Putamen (tissue), 1 donor: ENCODE measurements at regions not wholly inside any gene's neighbourhood (a gene's known extent, or its start where the extent isn't known, plus 50 kb on each side); places are given as distances from the start of the nearest gene placed in this dataset.

ENCODE experiments used
- DNase-seq: peaks from one replicate; pipeline ENCODE4 v3.0.0-alpha.2; 2016; ENCODE audit warnings: low spot score

DNA sequence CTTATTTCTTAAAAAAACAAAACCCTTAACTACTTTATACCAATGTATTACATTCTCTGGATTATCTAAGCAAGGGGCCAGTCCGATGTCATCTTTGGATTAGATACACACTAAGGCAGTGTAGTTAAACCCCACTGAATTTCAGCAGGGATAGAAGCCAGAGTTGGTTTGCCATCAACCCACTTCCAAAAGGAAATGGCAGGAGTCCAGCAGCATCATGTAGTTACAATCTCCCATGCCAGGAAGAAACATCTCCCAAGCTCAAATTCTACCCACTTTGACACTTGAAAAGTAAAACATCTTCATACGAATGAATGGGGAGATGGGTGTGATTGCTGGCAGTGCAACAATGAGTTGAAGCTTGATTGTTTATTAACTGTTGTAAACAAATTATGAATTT is 203.5 kb upstream of the PLXNC1 start:
- no peak for DNase-seq

DNA sequence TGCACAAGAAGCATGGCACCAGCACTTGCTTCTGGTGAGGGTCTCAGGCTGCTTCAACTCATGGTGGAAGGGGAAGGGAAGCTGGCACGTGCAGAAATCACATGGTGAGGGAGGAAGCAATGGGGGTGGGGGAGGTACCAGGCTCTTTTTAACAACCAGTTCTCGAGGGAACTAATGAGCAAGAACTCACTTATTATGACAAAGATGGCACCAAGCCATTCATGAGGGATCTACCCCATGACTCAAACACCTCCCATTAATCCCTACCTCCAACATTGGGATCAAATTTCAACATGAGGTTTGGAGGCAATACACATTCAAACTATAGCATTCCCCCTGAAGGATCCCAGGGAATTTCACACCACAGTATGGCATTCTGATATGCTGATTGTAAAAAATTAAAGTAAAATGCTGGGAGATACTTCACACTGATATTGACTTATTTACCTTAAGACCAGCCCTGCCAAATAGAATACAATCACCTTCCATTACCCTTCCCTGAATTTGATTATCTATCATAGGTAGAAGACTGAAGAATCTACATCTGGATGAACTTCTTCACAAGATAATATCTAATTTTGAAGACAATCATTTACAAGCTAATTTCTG is 201.7 kb upstream of the PLXNC1 start:
- no peak for DNase-seq

DNA sequence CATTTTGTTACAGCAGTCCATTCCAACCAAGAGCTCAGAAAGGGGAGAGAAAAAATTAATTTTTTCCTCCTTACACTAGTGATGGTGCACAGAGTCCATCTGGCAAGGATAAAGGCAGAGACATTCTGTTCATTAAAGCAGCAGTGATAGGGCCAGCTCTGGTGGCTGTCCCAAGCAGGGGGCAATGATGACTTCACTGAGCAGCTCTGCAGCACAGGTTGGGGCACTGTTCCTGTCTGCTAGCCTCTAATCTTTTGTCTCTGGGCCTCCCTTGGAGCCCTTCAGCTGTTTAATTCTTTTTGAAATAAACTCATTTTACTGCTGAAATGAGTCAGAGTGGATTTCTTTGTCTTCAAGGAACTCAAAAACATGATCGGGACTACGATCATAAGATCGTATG is 200.9 kb upstream of the PLXNC1 start:
- no peak for DNase-seq

DNA sequence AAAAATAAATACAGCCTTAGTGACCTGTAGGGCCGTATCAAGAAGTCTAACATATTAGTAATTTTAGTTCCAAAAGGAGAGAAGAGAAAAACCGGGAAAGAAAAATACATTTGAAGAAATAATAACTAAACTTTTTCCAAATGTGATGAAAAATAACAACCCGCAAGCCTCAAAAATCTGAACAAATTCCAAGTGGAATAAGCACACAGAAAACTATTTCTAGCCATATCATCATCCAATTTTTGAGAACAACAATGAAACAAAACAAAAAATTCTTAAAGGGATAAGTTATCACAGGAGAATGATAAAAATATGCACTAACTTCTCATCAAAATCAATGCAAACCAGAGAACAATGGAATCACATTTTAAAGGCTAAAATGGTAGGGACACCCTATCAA is 198.1 kb upstream of the PLXNC1 start:
- no peak for DNase-seq

DNA sequence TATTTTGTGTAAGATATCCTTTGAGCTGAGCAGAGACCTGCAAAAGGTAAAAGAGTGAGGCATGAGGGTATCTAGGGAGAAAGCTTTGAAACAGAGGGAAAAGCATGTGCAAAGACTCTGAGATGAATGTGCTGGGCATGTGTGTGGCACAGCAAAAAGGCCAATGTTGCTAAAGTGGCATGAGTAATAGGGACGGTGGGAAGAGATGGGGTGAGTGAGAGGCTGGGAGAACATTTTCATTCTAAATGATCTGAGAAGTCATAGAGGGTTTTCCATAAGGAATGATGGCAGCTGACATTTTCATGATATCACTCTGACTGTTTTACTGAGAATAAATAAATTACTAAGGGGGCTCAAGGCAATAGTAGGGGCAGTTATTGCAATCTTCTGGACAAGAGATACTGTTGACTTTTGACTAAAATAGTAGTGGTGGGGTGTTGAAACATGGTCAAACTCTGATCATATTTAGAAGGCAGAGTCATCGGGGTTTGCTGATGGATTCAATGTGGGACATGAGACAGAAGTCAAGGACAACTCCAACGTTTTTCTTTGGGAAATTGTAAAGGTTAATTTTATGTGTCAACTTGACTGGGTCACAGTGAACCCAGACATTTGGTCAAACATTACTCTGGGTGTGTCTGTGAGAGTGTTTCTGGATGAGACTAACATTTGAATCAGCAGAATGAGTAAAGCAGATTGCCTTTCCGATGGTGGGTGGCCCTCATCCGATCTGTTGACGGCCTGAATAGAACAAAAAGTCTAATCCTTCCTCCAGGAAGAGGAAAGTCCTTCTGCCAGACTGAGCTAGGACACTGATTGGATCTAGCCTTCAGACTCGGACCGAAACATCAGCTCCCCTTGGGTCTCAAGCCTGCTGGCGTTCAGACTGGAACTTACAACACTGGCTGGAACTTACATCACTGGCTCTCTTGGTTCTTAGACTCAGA is 193.9 kb upstream of the PLXNC1 start:
- no peak for DNase-seq

DNA sequence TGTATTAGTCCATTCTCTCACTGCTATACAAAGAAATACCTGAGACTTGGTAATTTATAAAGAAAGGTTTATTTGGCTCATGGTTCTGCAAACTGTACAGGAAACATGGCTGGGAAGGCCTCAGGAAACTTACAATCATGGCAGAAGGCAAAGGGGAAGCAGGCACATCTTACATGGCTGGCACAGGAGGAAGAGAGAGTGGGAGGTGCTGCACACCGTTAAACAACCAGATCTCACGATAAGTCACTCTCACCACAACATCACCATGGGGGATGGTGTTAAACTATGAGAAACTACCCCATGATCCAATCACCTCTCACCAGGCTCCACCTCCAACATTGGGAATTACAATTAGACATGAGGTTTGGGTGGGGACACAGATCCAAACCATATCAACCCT is 191.8 kb upstream of the PLXNC1 start:
- DNase-seq, result no peak

DNA sequence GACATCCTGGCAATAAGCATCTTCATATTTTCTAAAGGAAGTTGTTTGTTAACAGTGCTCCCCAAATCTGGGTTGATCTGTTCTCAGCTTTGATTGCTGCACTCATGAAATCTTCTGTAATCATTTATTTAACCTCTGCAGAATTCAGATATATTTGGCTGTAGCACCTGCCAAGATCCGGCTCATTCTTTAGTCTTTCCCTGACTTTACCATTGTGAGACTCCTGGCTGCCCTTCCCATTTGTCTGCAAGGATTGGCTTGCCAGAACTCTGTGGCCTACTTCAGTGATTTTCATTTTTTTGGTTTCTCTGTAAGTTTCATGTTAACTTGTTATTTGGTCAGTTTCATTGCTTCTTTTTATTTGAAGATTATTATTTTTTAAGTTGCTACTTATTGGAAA is 191.2 kb upstream of the PLXNC1 start:
- DNase-seq, result no peak

DNA sequence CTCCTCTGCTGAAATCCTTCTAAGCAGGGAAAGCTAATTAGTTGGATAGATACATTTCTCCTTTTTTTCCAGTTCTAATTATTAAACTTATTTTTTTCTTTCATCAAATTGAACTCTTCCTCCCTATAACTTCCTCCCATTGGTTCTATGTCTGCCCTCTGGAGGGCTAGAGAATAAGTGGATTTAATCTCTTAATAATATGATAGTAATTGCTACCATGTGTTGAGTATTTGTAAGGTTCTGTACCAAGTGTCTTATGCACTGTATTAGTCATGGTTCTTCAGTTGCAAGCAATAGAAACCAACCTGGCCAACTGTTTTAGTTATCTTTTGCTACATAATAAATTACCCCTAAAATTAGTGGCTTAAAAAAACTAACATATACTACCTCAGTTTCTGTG is 190.5 kb upstream of the PLXNC1 start:
- DNase-seq, result no peak

DNA sequence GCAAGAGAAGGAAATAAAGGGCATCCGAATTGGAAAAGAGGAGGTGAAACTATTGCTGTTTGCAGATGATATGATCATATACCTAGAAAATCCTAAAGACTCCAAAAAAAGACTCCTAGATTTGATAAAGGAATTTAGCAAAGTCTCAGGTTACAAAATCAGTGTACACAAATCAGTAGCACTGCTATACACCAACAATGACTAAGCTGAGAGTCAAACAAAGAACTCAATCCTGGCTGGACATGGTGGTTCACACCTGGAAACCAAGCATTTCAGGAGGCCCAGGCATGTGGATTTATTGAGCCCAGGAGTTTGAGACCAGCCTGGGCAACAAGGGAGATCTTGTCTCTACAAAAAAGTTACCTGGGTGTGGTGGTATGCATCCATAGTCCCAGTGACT is 188.7 kb upstream of the PLXNC1 start:
- DNase-seq, result no peak

DNA sequence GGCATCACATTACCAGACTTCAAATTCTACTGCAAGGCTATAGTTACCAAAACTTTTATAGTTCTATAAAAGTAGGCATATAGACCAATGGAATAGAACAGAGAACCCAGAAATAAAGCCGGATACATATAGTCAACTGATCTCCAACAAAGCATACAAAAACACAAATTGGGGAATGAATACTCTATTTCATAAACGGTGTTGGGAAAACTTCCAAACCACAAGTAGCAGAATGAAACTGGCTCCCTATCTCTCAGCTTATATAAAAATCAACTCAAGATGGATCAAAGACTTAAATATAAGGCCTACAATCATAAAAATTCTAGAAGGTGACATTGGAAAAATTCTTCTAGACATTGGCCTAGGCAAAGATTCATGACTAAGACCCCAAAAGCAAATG is 187.9 kb upstream of the PLXNC1 start:
- no peak for DNase-seq

DNA sequence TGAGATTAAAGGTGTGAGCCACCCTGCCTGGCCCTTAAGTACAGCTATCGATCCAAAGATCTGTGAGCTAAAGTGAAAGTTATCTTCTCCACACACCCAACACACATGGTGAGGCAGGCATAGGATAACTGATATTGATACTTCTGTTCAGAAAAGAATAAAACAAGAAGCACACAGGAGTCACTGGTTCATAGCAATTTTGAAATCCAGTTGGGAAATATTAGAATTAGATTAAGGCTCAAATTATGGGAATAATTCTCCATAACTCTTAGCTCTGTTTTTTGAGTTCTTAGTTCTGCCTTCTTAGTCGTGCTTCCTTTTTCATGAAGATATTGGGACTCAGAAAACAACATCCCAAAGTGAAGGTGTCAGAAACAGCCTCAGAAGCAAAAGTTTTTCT is 186.0 kb upstream of the PLXNC1 start:
- DNase-seq, result no peak

DNA sequence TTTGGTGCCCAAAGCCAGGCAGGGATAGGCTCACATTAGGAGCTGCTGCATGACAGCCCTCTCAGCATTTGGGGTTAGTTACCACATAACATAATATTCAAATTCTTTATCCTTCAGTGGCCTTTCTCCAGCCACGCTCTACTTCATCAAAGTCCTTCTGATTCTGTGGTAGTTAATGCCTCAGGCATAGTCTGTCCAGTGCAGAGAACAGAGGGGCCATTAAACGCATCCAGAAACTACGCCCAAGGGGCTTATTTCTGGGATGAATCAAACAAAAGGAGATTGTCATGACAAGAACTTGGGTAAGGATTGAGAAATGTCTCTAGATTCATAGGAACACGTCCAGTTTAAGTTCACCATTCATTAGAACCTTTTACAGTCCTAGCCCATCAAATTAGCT is 183.4 kb upstream of the PLXNC1 start:
- DNase-seq, result no peak

DNA sequence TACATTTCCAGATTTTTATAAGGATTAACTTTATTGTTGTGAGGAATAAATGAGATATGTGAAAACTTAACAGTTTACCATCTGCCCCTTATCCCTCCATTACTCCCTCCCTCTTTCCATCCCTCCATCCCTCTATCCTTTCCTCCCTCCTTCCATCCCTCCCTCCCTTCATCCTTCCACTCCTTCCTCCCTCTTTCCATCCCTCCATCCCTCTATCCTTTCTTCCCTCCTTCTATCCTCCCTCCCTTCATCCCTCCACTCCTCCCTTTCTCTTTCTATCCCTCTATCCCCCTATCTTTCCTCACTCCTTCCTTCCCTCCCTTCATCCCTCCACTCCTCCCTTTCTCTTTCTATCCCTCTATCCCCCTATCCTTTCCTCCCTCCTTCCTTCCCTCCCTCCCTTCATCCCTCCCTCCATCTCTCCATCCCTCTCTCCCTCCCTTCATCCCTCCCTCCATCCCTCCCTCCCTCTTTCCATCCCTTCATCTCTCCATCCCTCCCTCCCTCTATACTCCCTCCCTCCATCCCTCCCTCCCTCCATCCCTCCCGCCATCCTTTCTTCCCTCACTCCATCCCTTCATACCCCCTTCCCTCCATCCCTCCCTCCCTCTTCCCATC is 181.8 kb upstream of the PLXNC1 start:
- DNase-seq, result no peak

DNA sequence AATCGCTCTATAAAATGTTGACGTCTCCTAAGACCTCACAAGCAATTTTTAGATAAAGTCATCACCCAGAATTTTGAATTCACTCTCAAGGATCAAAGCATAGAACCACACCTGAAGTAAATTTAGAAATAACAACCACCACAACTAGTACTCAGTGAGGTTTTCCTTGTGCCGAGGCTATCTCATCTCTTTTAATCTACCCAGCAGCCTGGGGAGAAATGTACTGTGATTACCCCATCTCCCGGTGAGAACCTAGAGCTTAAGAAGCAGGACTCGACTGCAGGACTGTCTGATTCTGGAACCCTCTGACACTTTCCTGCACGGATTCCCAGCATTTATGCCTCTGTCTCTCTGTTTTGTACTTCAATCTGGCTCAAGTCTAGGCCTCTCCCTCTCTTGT is 180.9 kb upstream of the PLXNC1 start:
- DNase-seq, result no peak

DNA sequence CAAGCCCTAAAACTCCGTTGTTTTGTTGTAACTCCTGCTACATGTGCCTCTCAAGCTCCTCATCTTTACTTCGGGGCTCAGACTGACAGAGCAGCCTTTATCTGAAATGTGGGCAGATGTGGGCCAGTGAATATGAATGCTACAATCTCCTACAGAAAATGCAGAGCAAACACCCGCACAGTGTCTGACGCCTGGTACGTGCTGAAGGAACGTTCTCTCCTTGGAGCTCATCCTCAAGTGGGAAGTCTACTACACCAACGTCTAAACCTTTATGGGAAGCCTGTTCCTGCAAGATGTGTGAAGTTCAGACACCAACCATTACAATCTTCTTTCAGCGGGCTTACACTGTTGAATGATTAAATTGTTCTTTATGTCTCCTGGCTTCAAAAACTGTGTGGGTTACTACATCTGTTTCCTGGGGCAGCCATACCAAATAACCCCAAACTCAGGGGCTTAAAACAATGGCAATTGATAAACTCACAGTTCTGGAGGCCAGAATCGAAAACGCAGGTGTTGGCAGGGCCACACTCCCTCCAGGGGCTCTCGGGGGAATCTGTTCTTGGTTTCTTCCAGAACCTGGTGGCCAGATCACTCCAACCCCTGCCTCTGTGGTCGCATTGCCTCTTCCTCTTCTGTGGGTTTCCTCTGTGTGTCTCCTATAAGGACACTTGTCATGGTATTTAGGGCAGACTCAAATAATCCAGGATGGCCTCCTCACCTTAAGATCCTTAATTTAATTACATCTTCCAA is 179.7 kb upstream of the PLXNC1 start:
- DNase-seq, result no peak

DNA sequence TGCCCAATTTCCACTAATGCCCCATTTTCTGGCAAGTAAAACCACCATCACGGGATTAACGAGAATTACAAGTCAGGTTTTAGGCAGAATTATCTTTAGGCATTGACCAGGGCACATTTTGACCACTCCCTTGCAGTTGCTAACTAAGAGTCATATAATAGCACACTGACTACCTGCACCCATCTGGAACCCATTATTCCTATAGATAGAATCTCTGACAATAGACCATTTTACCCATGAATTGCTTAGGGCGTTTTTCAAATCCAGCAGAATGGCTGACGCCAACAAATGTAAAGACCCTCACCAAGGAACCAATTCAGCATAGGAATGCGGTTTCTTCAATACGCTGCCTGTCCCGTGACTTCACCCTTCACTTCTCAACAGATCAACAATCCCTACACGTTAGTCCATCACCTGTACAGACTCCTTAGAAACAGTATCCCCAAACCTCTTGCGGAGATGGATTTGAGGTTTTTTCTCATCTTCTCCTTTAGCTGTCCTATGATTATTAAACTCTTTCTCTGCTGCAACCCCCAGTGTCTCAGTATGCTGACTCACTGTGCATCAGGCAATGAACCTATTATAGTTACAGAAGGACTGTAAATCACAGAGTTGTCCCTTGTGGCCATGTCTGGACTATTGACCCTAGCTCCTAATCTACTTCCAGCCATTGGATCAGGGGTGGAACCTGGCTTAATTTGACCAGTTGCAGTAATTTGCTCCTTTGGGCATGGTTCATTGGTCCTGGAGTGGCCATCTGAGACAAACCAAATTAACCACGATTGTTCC is 177.3 kb upstream of the PLXNC1 start:
- DNase-seq, result no peak

DNA sequence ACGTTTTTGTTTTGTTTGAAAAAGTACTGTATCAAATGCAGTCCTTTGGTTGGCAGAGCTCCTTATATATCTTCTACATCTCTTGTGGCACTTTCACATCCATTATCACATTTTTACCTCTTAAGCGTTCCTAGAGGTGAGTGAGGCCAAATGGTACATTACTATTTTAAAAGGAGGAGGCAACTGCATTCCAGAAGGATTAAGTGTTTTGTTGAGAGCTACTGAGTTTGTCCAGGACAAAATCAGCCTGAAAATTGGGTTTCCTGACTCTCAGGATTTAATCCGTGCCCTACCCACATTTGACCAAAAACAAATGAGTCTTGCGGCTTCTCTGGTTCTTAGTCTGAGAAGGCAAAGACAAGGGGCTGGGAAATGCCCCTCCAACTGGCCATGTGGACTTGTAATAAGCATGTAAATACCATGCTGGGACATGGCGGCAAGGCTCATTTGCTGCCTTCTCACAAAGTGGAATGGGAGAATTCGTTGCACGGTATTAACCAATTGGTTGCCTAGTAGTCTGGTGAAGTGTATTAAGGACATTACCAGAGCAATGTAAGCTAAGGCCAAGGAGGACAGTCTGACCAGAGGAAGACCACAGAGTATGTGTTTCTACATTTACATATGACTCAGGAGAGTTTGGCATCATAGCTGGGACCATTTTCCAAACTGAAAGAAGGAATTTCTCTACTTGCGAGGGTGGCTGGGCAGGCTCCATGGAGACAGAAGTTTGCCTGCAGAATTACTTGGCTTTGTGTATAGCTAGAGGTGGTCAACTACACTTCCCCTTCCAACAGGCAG is 175.8 kb upstream of the PLXNC1 start:
- DNase-seq, result no peak

DNA sequence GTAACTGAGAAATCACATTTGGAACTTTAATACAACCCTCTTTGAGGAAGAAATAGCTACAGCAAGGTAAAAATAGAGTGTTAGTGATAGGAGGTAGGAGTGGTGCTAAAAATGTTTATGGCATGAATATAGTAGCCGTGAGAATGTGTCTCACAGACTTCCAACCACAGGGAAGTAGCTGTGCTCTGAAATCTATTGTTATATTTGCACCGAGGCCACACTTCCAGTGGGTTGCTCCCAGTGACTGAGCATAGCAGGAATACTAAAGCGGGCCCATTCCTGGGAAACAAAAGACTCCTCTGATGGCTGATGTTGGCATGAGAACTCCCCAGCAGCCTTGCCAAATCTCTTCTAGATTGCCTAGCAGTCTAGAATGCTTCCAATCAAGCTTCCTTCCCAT is 174.1 kb upstream of the PLXNC1 start:
- DNase-seq, result peak; percentile 60

DNA sequence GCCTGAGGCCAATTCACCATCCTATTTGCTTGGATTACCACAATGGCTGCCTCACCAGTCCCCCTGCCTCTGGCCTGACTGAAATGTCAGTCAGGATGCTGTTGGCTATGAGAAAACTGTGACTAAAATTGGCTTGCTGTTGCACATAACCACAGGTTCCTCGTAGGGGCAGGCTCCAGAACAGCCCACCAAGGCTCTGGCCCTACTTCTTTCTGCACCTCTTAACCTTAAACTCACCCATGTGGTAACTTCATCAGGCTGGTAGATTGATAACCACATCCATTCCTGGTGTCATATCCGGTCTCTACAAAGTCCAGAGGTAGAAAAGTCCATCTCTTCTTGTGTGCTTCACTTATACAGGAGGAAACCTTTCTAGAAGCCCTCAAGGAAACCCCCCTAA is 172.4 kb upstream of the PLXNC1 start:
- DNase-seq, result no peak

DNA sequence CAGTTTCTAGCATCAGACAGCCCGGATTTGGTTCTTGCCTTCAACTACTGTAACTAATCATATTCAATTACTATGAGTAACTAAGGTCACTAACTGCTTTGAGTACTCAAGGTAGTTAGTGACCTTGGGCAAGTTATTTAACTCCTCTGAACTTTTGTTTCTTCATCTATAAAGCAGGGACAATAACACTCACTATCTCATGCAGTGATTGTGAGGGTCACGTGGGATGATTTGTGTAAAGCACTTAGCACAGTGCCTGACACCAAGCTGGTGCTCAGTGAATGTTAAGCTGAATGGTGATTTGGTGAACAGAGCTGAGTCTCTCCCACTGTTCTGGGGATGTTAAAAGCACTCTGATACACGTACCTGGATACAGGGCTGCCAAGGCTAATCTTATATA is 171.3 kb upstream of the PLXNC1 start:
- no peak for DNase-seq

DNA sequence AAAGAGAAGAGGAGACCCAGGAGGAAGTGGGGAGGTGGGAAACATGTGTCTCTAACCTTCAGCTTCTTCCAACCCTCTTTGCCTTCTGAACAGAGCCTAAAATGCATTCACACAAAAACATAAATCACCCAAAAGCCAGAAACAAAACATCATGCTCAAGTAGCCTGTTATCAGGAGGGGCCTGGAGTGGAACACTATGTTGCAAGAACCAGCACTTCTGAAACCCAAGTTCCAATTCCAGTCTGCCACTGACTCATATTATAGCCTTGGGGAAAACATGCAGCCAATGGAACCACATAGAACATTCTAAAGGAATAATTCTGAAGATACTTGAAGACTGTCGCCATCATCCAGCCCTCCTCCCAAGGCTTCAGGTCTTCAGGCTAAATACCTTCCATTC is 169.8 kb upstream of the PLXNC1 start:
- DNase-seq, result no peak
